Upper lobe of left lung (tissue), 4 donors: ENCODE measurements at regions not wholly inside any gene's neighbourhood (a gene's known extent, or its start where the extent isn't known, plus 50 kb on each side); places are given as distances from the start of the nearest gene placed in this dataset.

Experiments used
- CTCF ChIP-seq, 6 experiments: fragments of 450-650 bp in 4 of 6; fragments of 200-600 bp in 2 of 6; sonication (generic) in 2 of 6; IDR thresholded peaks; one replicate each; pipeline ENCODE4 v1.5.1; 2016 to 2019; ENCODE audit warnings: antibody characterized with exemption in 6 of 6
- POLR2AphosphoS5 ChIP-seq, 2 donors: sonication (generic); formaldehyde crosslinking; IDR thresholded peaks; one replicate each; pipeline ENCODE4 v1.5.1; 2017; ENCODE audit warnings: antibody characterized with exemption in 2 of 2

- TF ChIP-seq POLR2AphosphoS5 (IDR thresholded peaks at IDR 0.05), result no peak
- TF ChIP-seq CTCF (IDR thresholded peaks at IDR 0.05), result no peak
These were observed 192.6 kb upstream of the SERP2 start for GRCh38 chr13:44180876-44181536.
